Right ventricle myocardium inferior (tissue), 1 donor: ENCODE measurements at regions not wholly inside any gene's neighbourhood (a gene's known extent, or its start where the extent isn't known, plus 50 kb on each side); places are given as distances from the start of the nearest gene placed in this dataset.

Source experiments
- ATAC-seq: fragments of 200-7000 bp; cut with Tn5 transposase; one replicate; pipeline ENCODE4 v1.9.1; 2020; ENCODE audit warnings: mild to moderate bottlenecking, moderate library complexity
- DNase-seq: peaks from one replicate; pipeline ENCODE4 v3.0.0; 2021; ENCODE audit errors: missing footprints
- intact Hi-C: fragments of 100-400 bp; cut with DNase I; formaldehyde crosslinking; loops from one replicate; pipeline ENCODE4 v1.11.0; 2022
- donor health status: DM: no; HTN: yes; CAD: no; lungs with severe emphysema.

- intact Hi-C loops = no loop called here
- ATAC-seq = no peak
- DNase-seq = no peak
Measured at GRCh38 chr14:30134936-30135335, 207.3 kb upstream of the PRKD1 start.

DNA sequence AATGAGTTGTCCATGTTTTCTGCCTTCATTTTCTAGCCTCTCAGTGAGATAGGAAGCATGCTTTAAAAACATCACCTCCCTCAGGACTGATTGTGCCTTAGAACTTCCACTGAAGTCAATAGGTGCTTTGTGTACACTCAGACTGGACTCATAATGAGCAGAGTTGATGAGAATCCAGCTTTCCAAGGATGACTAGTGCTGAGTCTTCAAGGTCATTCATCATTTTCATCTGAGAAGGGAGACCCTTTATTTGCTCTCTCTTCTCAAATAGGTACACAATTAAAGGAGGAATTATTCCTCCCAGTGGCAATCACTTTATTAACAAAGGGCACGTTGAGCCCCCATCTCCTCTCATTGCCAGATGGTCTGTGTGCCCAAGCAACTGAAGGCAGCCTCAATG lies 210.9 kb upstream of the PRKD1 start:
- DNase-seq = no peak
- ATAC-seq = no peak
- intact Hi-C loops = no loop called here

GRCh38 chr14:30142216-30142615 lies 214.6 kb upstream of the PRKD1 start:
- intact Hi-C loops = no loop called here
- DNase-seq (no peak), ATAC-seq (no peak)

DNA sequence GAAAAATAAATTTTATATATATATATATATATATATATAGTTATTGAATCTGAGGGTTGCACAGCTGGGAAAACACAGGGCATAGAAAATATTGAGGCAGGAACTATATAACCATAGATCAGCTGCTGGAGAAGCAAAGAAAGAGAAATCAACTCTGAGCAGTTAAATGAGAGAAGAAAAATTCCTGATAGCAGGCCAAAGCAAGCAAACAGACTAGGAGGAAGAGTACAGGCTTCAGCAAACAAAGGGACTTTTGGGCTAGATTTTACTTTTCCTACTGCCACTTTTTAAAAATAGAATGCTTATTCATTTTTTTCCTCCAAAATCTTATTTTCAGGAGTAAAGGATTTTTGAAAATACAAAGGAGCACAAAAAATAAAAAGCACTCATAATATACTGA lies 216.0 kb upstream of the PRKD1 start:
- intact Hi-C loops = no loop called here
- no peak for DNase-seq
- ATAC-seq = no peak

DNA sequence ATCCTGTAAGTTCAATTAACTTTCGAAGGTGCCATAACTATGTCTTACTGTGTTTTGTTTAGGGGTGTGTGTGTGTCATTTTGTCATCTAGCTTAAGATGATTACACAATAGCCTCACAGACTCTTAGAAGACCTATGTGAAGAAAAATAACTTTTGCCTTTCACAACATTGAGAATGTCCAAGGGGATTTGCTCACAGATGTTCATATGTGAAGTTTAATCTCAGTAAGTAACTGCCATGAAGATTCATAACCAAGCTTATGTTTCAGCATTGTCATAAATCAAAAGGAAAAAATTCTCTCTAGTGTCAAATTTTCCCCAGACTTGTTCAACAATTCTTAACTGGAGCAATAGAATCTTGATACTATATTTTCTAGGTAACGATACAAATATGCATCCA lies 226.1 kb upstream of the PRKD1 start:
- DNase-seq (no peak), ATAC-seq (no peak)
- intact Hi-C loops = no loop called here

- intact Hi-C loops = no loop called here
- ATAC-seq (no peak), DNase-seq (no peak)
Measured at GRCh38 chr14:30156571-30156970, 228.9 kb upstream of the PRKD1 start.

GRCh38 chr14:30158299-30158698 lies 230.7 kb upstream of the PRKD1 start:
- intact Hi-C loops = no loop called here
- DNase-seq = no peak
- ATAC-seq = no peak

DNA sequence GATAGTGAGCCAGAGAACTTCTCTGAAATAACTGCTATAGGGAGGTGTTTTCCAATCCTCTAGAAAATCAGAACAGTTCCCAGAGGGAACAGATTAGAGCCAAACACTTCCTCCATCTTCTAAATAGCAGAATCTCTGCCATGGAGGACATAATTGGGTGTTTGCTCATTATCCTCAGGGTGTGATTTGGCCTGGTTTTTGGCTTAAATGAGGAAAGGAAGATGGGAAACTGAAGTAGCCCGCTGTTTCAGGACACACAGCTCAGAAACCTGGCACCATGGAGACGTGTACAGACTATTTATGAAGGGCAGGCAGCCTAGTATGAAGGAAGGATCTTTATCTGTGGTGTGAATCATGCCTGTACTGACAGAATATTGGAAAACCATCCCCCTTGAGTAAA lies 231.7 kb upstream of the PRKD1 start:
- ATAC-seq = no peak
- intact Hi-C loops = no loop called here
- DNase-seq = no peak

DNA sequence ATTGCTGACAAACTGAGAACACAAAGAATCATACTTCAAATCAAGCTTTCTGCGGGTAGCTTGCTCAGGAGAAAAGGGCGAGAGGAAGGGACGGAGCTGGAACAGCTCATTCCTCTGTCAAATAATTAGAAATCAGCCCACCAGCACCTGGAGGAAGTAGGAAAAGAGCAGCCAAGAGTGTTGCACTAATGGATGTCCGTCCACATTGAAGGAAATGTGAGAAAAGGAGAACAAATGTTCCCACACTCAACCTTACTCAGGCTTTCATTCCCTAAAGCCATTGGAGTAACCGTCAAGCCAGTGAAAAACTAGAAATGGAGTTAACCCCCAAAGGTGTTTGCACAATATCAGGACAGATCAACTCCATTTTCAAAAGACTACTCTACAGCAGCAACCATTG lies 233.0 kb upstream of the PRKD1 start:
- intact Hi-C loops = no loop called here
- ATAC-seq (no peak), DNase-seq (no peak)

- no peak for ATAC-seq
- intact Hi-C loops = no loop called here
- no peak for DNase-seq
Measured at GRCh38 chr14:30162066-30162465, 234.4 kb upstream of the PRKD1 start.

DNA sequence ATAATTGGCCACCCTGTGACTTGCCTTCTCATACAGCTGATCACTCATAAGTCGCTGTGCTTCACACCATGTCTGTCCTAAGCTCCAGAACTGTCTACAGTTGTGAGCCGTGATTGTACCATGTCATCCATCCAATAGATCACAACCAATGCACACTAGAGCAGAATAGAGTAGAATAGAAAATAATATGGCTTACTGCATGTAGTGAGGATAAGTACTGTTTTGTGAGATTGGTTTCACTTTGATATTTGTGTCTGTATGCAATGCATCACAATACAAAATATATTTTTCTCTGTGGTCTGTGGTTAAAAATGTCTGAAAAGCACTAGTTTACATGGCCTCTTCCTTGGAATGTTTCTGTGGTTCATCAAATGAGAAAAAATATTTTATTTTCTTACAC lies 237.6 kb upstream of the PRKD1 start:
- intact Hi-C loops = no loop called here
- ATAC-seq (no peak), DNase-seq (no peak)

- DNase-seq (no peak), ATAC-seq (no peak)
- intact Hi-C loops = no loop called here
Measured at GRCh38 chr14:30177781-30178180, 250.1 kb upstream of the PRKD1 start.

DNA sequence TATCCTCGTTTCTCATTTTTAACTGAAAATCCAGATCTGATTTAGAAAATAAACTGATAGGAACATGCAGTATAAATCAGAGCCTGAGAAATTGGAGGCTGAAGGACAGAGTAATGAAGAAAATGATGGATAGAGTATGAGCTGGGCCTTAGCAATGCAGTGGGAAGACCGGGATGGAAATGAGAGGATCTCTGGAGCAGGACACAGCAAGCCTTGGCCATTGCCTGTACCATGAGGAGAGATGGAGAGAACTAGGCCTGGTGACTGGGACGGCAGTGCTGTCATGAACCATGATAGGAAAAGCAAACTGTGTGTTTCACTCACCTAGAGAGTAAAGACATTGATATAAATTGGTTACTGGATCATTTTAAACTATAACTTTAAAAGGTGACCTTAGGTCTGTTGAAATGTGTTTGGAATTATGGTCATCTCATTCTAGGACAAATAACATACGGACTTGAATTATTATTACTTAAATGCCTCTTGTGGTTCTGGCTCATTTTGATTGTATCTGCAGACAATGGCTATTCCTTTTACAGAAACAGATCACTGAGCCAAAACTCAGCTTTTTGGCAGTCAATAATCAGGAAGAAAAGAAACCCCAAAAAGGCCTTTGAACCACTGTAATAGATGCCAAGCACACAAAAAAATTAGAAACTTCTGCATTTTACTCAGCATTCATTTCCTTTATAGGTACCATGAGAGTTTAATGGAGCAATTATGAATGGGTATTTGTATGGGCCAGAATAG lies 251.9 kb upstream of the PRKD1 start:
- no peak for ATAC-seq
- intact Hi-C loops = no loop called here

DNA sequence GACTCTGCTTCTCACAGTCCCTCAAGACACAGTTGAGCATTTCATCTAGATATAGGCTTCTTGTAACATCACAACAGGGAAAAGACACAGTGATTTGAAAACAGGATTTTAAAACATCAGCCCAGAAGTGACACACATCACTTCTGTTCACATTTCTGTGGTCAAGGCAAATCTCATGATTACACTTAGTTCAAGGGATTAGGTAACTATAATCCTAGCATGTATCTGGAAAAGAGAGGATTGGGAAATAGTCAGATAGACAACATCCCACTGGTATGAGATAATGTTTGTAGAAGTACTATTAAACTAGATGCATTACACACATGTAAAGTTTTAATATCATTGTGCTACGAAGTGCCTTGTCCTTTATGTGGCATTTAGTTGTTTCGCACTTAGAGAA lies 252.6 kb upstream of the PRKD1 start:
- DNase-seq = no peak
- peak; percentile 48 for ATAC-seq
- intact Hi-C loops = no loop called here

More for the DNA sequence above, 251.9 kb upstream of the PRKD1 start:
- no peak for DNase-seq

DNA sequence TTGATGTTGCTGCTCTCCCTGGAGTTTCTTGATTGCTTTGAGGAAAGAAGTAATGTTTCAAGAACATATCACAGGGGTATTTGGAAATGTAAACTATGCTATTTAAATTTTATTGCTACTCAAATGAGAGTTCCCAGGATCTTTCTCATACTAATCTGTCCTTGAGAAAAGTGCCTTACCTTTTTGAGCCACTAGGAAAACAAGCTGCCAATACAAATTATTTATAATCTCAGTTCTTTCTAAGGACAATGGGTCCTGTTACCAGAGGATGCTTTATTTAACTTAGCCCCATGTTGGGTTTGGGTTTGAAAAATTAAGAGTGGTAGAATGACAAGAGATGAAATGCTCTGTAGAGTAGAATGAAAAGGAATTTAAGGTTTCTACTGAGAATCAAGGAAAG lies 258.2 kb upstream of the PRKD1 start:
- no peak for DNase-seq
- intact Hi-C loops = no loop called here
- no peak for ATAC-seq

- DNase-seq (no peak), ATAC-seq (no peak)
- intact Hi-C loops = no loop called here
Measured at GRCh38 chr14:30191639-30192279, 264.1 kb upstream of the PRKD1 start.

DNA sequence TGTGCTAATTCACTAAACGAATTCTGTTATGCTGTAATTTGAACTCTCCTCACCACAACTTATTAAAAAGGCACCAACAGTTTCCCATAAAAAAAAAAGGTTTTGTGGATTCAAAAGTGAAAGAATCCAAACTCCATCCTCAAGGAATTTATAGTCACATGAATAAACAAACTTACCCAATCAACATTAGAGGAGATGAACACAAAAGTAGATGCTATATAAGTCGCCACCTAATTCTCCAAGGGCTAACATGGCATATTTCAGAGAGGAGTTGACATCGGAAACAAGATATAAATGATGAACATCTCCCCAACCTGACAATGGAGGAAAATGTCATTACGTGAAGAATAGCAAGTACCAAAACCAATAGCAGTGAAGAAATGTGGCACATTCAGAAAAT lies 265.5 kb upstream of the PRKD1 start:
- DNase-seq (no peak), ATAC-seq (no peak)
- intact Hi-C loops = no loop called here

DNA sequence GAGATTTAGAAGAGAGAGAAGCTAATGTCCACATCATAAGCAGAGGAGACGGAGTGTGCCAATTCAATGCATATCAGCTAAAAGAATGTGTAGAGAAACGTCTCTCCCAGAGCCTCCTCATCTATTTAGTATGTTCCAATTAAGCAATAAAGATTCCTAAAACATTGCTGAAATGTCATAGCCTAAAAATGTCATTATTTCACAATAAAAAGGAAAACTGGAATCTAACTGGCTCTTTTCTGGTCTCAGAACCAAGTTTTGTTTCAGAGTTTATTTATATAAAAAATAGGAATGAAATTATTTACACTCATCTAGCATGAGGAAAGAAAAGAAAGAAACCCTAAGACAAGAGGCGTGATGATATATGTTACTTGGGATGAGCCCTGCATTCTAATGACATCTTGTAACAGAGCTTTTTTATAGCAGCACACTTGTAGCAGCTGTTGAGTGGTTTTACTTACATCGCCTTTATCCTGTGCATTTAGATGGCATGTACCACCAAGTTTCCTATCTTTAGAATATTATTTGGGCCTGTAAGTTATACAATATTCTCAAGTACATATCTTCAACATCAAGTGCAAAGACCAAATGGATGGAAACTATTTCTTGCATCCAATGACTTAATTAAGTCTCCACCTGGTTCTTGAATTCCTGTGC lies 266.3 kb upstream of the PRKD1 start:
- no peak for DNase-seq
- intact Hi-C loops = no loop called here

DNA sequence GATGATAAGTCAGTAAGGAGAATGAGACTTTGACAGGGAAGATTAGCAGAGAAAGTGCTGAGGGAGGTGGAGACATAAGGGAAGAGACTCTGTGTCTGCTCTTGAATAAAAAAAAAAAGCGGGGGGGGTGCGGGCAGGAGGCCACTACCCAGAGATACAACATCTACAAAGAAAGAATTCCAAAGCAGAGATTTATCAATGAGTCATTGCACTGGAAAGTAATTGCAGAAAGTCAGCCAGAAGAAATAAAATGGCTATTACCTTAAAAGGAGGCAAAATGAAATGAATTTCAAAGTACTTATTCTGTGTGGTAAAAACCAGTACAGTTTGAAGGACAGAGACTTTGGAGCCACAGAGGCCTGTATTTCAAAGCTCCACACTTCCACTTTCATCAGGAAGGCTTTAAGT lies 267.1 kb upstream of the PRKD1 start:
- intact Hi-C loops = no loop called here
- ATAC-seq (peak; percentile 52), DNase-seq (no peak)

More for the DNA sequence above, 266.3 kb upstream of the PRKD1 start:
- ATAC-seq = no peak

GRCh38 chr14:30195941-30196340 lies 268.3 kb upstream of the PRKD1 start:
- DNase-seq (no peak), ATAC-seq (no peak)
- intact Hi-C loops = no loop called here
